NCI-H1417 (cell line): ENCODE measurements at regions not wholly inside any gene's neighbourhood (a gene's known extent, or its start where the extent isn't known, plus 50 kb on each side); places are given as distances from the start of the nearest gene placed in this dataset.

ENCODE experiments used
- DNase-seq, 3 experiments: peaks; one replicate each; lab custom pipeline; 2025; lab: John Stamatoyannopoulos, UW

GRCh38 chr2:6287406-6287805 is 578.3 kb downstream of the CMPK2 start:
- no peak for DNase-seq

- DNase-seq: no peak
Measured at GRCh38 chr2:6288791-6289190, 576.9 kb downstream of the CMPK2 start.

GRCh38 chr2:6290217-6291015 is 575.3 kb downstream of the CMPK2 start:
- peak; percentile 49 to 99 (median 86) for DNase-seq

- DNase-seq: no peak
Measured at GRCh38 chr2:6294791-6295190, 570.9 kb downstream of the CMPK2 start.

- no peak for DNase-seq
Measured at GRCh38 chr2:6297238-6297637, 568.5 kb downstream of the CMPK2 start.

- DNase-seq: no peak
Measured at GRCh38 chr2:6301426-6301825, 564.3 kb downstream of the CMPK2 start.

GRCh38 chr2:6308986-6309385 is 556.7 kb downstream of the CMPK2 start:
- no peak for DNase-seq

- peak in 2 of 3 experiments; percentile 52 to 63 for DNase-seq
Measured at GRCh38 chr2:6309415-6310255, 556.1 kb downstream of the CMPK2 start.

GRCh38 chr2:6310256-6311215 is 555.2 kb downstream of the CMPK2 start:
- DNase-seq: peak; percentile 73 to 95 (median 89)

GRCh38 chr2:6312367-6312766 is 553.3 kb downstream of the CMPK2 start:
- DNase-seq: no peak

GRCh38 chr2:6314218-6314960 is 551.3 kb downstream of the CMPK2 start:
- no peak for DNase-seq

- peak in 1 of 3 experiments; percentile 55 for DNase-seq
Measured at GRCh38 chr2:6325616-6326015, 540.1 kb downstream of the CMPK2 start.

GRCh38 chr2:6326958-6327357 is 538.7 kb downstream of the CMPK2 start:
- no peak for DNase-seq

GRCh38 chr2:6336752-6337471 is 528.8 kb downstream of the CMPK2 start:
- DNase-seq: no peak

GRCh38 chr2:6337472-6337820 is 528.3 kb downstream of the CMPK2 start:
- no peak for DNase-seq

GRCh38 chr2:6341588-6342129 is 524.0 kb downstream of the CMPK2 start:
- DNase-seq: peak in 2 of 3 experiments; percentile 29 to 64

- DNase-seq: no peak
Measured at GRCh38 chr2:6342273-6342920, 523.3 kb downstream of the CMPK2 start.

- no peak for DNase-seq
Measured at GRCh38 chr2:6343076-6343475, 522.6 kb downstream of the CMPK2 start.

GRCh38 chr2:6352247-6352646 is 513.5 kb downstream of the CMPK2 start:
- DNase-seq: no peak
